Urinary bladder (tissue), 3 donors: ENCODE measurements at regions not wholly inside any gene's neighbourhood (a gene's known extent, or its start where the extent isn't known, plus 50 kb on each side); places are given as distances from the start of the nearest gene placed in this dataset.

Source experiments
- DNase-seq: peaks from one replicate; pipeline ENCODE4 v3.0.0-alpha.2; 2015; ENCODE audit errors: extremely low spot score
- H3K27ac ChIP-seq: one replicate; pipeline ENCODE4 v1.5.1; 2013; ENCODE audit warnings: low read depth, mild to moderate bottlenecking, moderate library complexity
- H3K36me3 ChIP-seq: one replicate; pipeline ENCODE4 v1.6.1; 2013; ENCODE audit warnings: mild to moderate bottlenecking, moderate library complexity; ENCODE audit not compliant: insufficient read depth
- H3K4me1 ChIP-seq: one replicate; pipeline ENCODE4 v1.6.1; 2013; ENCODE audit warnings: mild to moderate bottlenecking, moderate library complexity; ENCODE audit not compliant: insufficient read depth
- H3K4me3 ChIP-seq: one replicate; pipeline ENCODE4 v1.5.1; 2013; ENCODE audit warnings: low read depth, low read length
- WGBS: extraction: QIAGEN DNeasy Blood & Tissue Kit; methylation state at CpG from one replicate; pipeline ENCODE4 v1.1.7; 2013; 5-methylcytosine and 5-hydroxymethylcytosine counted together
- donor health status: healthy with polysubstance abuse.
- donor health status: healthy.

DNA sequence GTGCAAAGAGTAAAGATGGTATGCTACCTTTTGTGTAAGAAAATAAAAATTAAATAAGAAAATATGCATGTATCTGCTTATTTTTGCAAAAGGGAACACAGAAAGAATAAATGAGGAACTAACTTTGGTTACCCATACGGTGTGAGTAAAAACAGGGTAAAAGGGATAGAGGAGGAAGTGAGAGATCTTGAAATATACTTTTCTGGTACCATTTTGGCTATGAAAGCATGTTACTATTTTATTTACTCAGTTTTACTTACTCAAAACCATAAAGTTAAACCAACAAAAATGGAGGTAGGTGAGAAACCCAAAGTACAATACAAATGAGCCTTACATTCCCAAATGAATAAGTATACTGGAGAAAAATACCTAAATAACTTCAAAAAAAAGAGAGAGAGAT lies 122.0 kb upstream of the EGLN3 start:
- DNase-seq = no peak
- Histone ChIP-seq H3K27ac (no peak overlapping the region), H3K4me3 (no peak overlapping the region), H3K36me3 (no peaks in the 10 kb centered on the region), H3K4me1 (no peaks in the 10 kb centered on the region)
- WGBS = 88% methylated on average over 1 of the region's 1 CpG

DNA sequence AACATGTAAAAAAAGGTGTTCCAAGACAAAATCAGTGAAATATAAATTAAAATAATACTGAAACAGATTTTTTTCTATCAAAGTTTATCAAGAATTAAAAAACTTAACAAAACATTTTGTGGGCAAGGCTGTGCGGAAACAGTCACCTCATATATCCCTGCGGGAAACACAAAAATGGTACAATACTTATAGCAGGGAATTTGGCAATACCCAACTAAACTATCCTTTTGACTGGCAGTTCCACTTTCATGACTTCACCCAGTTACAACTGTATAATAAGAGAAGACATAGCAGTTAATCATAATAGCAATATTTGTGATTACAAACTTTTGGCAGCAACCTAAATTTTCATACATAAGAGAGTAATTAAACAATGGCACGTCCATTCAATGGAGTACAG lies 121.5 kb upstream of the EGLN3 start:
- H3K4me1 ChIP-seq = no peaks in the 10 kb centered on the region
- H3K4me3 ChIP-seq = no peak overlapping the region
- no peaks in the 10 kb centered on the region for H3K36me3 ChIP-seq
- DNase-seq = no peak
- 96% methylated on average over 3 of the region's 3 CpGs for WGBS
- H3K27ac ChIP-seq = no peak overlapping the region

- Histone ChIP-seq H3K4me1 (no peaks in the 10 kb centered on the region), H3K4me3 (no peak overlapping the region), H3K36me3 (no peaks in the 10 kb centered on the region), H3K27ac (no peak overlapping the region)
- WGBS = 90% methylated on average over 3 of the region's 3 CpGs
- DNase-seq = no peak
Observed at GRCh38 chr14:34070917-34071407, 120.1 kb upstream of the EGLN3 start.

DNA sequence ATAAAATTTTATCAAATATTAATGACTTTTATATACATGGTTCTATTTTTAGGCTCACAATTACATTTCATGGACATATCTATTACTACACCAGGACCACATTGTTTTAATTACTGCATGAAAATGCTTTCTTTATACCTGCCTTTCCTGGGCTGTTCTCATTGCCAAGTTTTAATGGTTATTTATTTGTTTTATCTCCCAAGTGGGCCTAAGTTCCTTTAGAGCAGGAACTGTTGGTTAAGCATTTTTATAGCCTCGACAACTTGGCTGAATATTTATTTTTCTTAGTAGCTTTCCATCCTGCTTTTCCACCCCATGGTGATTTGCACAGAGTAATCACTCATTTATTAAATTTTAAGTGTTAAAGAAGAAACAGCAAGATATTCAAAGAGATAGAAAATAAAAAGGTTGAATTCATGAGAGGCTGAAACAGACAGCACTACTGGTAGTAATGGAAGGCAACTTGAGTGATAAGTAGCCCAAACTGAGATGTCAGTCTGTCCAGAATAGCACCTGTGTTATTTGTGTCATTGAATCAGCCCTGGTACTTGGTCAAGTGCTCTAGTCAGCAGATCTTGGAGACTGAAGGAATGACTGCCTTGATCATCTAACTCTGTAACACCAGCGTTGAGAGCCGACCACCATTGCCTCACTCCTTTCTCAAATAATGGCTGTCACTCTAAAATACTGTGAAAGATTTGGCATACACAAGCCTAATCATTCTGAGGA lies 119.1 kb upstream of the EGLN3 start:
- Histone ChIP-seq H3K4me1 (no peaks in the 10 kb centered on the region), H3K27ac (no peak overlapping the region), H3K4me3 (no peak overlapping the region), H3K36me3 (no peaks in the 10 kb centered on the region)
- WGBS = 82% methylated on average over 3 of the region's 3 CpGs
- DNase-seq = no peak

GRCh38 chr14:34067587-34067986 lies 116.7 kb upstream of the EGLN3 start:
- Histone ChIP-seq H3K4me3 (no peak overlapping the region), H3K27ac (no peak overlapping the region), H3K4me1 (no peaks in the 10 kb centered on the region), H3K36me3 (no peaks in the 10 kb centered on the region)
- no peak for DNase-seq
- WGBS = 72% methylated on average over 3 of the region's 3 CpGs

DNA sequence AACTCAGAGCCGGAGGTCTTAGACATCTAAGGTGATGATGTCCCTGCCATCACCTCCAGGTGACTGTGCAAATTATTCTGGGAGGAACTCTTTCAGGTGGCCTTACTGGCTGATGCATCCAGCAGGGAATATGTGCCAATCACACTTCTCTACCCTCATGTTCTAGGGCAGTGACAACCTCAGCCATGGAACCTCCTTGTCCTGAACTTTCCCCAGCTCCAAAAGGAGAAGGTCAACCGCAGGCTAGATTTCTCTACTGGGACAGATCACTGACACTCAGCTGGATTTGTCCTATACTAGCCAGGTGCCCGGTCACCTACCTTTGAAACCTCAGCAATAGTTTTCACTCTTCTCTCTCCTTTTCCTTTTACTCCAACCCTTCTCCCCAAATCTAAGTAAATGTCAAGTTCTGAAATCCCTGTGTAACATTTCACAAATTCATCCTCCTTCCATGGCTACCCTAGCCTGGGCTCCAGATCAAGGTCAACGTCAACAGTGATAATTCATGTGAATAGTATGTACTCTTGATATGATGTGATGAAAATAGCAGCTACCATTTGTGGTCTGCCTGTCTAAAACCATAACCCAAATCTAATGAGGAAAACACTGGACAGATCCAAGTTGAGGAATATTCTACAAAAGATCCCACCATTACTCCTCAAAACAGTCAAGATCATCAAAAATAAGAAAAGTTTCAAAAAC lies 115.0 kb upstream of the EGLN3 start:
- H3K27ac ChIP-seq = no peak overlapping the region
- WGBS = 93% methylated on average over 4 of the region's 4 CpGs
- no peaks in the 10 kb centered on the region for H3K4me1 ChIP-seq
- H3K36me3 ChIP-seq = no peaks in the 10 kb centered on the region
- DNase-seq = no peak
- no peak overlapping the region for H3K4me3 ChIP-seq

- no peak for DNase-seq
- WGBS = 95% methylated on average over 4 of the region's 4 CpGs
- Histone ChIP-seq H3K36me3 (no peaks in the 10 kb centered on the region), H3K4me3 (no peak overlapping the region), H3K4me1 (no peaks in the 10 kb centered on the region), H3K27ac (no peak overlapping the region)
Observed at GRCh38 chr14:34065236-34065635, 114.4 kb upstream of the EGLN3 start.

GRCh38 chr14:34064349-34064748 lies 113.5 kb upstream of the EGLN3 start:
- WGBS = 26% methylated on average over 4 of the region's 4 CpGs
- Histone ChIP-seq H3K36me3 (no peaks in the 10 kb centered on the region), H3K27ac (no peak overlapping the region), H3K4me1 (no peaks in the 10 kb centered on the region), H3K4me3 (no peak overlapping the region)
- DNase-seq = no peak

DNA sequence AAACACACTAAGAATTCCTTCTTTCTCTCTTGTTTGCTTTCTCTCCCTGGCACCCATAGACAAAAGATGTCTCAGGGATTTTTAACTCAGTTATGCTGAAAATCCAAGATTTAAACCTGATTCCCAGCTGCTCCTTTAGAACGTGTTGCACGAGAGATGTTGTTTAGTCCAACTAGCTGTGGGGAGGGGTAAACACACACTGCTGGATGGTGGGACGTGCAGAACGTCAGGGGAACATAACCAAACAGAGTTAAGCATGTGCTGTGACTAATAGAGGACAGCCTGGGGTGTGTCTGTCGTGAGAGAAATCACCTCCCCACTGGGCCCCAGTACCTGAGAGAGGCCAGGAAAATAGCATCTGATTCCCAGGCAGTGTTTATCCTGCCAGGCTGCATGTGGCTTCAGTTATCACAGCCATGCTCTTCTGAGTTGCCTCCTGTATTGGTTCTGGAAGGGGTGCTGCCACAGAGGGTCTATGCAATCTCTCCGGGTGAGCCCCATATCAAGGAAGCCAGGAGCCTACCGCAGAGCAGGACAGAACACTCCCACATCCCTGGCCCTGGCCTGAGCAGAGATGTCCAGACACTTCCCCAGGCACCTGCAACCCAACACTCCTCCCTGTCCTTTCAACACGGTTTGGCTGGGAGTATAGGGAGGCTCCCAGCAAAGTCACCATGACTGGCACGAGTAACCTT lies 112.7 kb upstream of the EGLN3 start:
- 47% methylated on average over 9 of the region's 9 CpGs for WGBS
- peak overlapping the region; percentile 80 for H3K27ac ChIP-seq

GRCh38 chr14:34063042-34063441 lies 112.2 kb upstream of the EGLN3 start:
- 89% methylated on average over 1 of the region's 1 CpG for WGBS
- H3K36me3 ChIP-seq = no peaks in the 10 kb centered on the region
- H3K4me3 ChIP-seq = no peak overlapping the region
- DNase-seq = no peak
- no peak overlapping the region for H3K27ac ChIP-seq
- H3K4me1 ChIP-seq = no peaks in the 10 kb centered on the region

More for the DNA sequence above, 112.7 kb upstream of the EGLN3 start:
- DNase-seq = peak; percentile 83
- Histone ChIP-seq H3K36me3 (no peaks in the 10 kb centered on the region), H3K4me1 (no peaks in the 10 kb centered on the region), H3K4me3 (no peak overlapping the region)

- WGBS = 95% methylated on average over 8 of the region's 8 CpGs
- Histone ChIP-seq H3K27ac (no peak overlapping the region), H3K4me3 (no peak overlapping the region), H3K4me1 (no peaks in the 10 kb centered on the region), H3K36me3 (no peaks in the 10 kb centered on the region)
- no peak for DNase-seq
Observed at GRCh38 chr14:34062353-34062973, 111.6 kb upstream of the EGLN3 start.

DNA sequence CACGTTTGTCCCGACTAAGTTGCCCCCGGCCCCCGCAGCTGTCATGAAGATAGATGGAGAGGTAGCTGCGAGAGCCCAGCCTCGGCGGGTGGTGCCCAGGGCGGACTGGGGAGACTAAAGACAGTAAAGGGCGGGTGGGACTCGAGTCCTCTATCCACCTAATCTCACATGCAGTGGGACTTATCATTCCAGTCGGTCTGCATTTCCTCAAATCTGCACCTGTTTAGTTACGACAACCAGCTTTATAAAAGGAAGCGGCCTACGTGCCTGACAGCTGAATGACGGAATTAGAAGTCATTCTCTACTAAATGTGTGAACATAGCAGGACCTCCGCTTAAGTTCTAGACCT lies 109.8 kb upstream of the EGLN3 start:
- no peaks in the 10 kb centered on the region for H3K4me1 ChIP-seq
- peak overlapping the region; percentile 91 for H3K27ac ChIP-seq
- H3K36me3 ChIP-seq = no peaks in the 10 kb centered on the region
- WGBS = 42% methylated on average over 16 of the region's 16 CpGs
- no peak for DNase-seq
- H3K4me3 ChIP-seq = peak overlapping the region; percentile 50

GRCh38 chr14:34059925-34060650 lies 109.2 kb upstream of the EGLN3 start:
- H3K4me1 ChIP-seq = no peaks in the 10 kb centered on the region
- H3K4me3 ChIP-seq = peak overlapping the region; percentile 50
- H3K27ac ChIP-seq = peak overlapping the region; percentile 91
- WGBS = 1% methylated on average over 84 of the region's 84 CpGs
- H3K36me3 ChIP-seq = no peaks in the 10 kb centered on the region
- DNase-seq = peak; percentile 39
